Activated CD4-positive, CD25-positive, alpha-beta regulatory T cell (primary cell): ENCODE measurements at regions not wholly inside any gene's neighbourhood (a gene's known extent, or its start where the extent isn't known, plus 50 kb on each side); places are given as distances from the start of the nearest gene placed in this dataset.

Source experiments
- DNase-seq, 4 experiments: peaks; one replicate each; lab custom pipeline; 2025; lab: John Stamatoyannopoulos, UW

GRCh38 chr1:29584362-29584761 lies 348.0 kb downstream of the PTPRU start:
- DNase-seq = no peak

GRCh38 chr1:29583727-29584126 lies 347.4 kb downstream of the PTPRU start:
- DNase-seq = no peak

GRCh38 chr1:29581256-29581655 lies 344.9 kb downstream of the PTPRU start:
- no peak for DNase-seq

GRCh38 chr1:29579821-29580425 lies 343.6 kb downstream of the PTPRU start:
- no peak for DNase-seq

DNA sequence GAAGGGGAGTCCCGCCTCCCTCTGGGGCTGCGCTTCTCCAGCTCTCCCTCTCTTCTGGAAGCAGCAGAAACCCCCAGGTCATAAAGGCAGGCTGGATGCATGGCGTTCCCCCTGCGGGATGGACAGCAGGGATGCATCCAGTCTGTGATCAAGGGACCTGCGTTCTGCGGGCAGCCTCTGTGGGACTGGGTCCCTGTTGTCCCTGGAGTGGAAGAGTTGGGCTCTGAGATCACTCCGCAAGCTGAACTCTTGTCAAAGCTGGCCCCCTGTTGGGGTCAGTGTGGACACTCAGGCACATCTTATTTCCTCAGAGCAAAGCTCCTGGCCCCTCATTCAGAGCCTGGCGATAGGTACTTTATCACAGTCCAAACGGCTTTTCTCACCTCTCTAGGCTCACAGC lies 341.2 kb downstream of the PTPRU start:
- no peak for DNase-seq

- DNase-seq = no peak
Observed at GRCh38 chr1:29576510-29576909, 340.2 kb downstream of the PTPRU start.

GRCh38 chr1:29575826-29576225 lies 339.5 kb downstream of the PTPRU start:
- no peak for DNase-seq

- no peak for DNase-seq
Observed at GRCh38 chr1:29575277-29575676, 339.0 kb downstream of the PTPRU start.

DNA sequence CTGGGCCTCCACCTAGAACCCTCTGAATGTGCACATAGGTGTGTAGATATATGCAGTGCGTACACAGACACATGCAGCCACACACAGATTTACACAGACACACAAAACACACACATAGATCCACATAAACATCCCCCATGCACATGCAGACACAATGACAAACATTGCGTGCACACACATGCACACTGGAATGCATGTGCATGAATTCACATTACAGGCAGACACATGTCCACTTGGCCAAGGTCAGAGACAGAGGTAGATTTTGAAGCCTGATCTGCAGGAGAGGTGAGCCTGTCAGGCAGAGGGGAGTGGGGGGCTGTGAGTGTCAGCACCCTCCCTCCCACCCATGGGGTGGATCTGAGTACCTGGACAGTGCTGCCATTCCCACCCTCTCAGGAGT lies 338.5 kb downstream of the PTPRU start:
- DNase-seq = no peak

DNA sequence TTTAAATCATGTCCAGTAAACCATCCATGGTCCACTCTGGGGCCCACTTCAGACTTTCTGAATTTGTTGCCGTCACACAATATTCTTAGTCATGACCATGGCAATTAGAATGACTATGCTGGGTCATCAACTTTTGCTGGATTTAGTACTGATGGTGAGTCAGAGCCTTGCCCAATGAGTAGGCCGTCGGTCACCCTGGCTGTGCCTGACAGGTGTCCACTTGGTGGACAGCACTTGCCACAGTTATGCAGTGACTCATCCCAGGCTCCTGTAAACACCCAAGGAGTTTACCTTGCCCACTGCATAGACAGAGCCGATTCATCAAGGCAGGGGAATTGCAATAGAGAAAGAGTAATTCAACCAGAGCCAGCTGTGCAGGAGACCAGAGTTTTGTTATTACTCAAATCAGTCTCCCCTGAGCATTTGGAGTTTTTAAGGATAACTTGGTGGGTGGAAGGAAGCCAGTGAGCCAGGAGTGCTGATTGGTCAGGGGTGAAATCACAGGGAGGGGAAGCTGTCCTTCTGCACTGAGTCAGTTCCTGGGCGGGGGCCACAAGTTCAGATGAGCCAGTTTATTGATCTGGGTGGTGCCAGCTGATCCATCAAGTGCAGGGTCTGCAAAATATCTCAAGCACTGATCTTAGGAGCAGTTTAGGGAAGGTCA lies 333.8 kb downstream of the PTPRU start:
- no peak for DNase-seq

DNA sequence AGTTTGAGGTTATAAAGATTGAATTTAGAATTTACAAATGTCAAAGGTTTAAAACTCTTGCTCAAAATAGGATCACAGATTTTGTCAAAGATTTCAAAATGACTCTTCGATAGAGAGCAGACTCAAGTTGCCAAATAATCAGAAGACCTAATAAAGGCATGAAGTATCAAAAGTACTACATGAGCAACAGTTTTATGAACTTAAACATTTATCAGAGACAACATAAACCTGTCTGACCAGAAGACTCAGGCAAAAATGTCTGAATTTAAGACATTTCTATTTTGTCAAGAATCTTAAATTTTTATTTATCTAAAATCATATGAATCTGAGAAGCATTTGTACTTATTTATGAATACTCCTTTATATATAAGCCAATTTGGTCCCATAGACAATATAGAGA lies 330.9 kb downstream of the PTPRU start:
- no peak for DNase-seq

- DNase-seq = no peak
Observed at GRCh38 chr1:29565490-29565889, 329.2 kb downstream of the PTPRU start.

- DNase-seq = no peak
Observed at GRCh38 chr1:29563571-29563970, 327.2 kb downstream of the PTPRU start.

DNA sequence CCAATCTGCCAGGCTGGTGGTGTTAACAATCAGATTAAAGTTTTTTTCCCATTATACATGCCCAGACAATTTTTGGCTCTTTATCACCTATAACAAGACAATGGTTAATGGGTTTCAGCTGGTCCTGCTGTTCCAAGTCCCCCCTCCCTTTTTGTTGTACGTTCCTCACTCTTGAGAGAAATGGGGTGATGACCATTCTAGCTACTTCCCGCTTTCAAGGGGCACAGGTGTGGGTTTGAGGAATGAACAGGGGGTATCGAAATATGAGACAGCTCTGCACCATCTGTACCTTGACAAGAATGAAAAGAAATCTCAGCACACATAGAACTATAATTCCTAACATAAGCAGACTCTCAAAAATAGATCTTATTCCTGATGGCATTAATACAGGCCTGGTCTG lies 326.8 kb downstream of the PTPRU start:
- no peak for DNase-seq

- DNase-seq = no peak
Observed at GRCh38 chr1:29559056-29559455, 322.7 kb downstream of the PTPRU start.

GRCh38 chr1:29557701-29558600 lies 321.6 kb downstream of the PTPRU start:
- no peak for DNase-seq

GRCh38 chr1:29557066-29557465 lies 320.7 kb downstream of the PTPRU start:
- no peak for DNase-seq

DNA sequence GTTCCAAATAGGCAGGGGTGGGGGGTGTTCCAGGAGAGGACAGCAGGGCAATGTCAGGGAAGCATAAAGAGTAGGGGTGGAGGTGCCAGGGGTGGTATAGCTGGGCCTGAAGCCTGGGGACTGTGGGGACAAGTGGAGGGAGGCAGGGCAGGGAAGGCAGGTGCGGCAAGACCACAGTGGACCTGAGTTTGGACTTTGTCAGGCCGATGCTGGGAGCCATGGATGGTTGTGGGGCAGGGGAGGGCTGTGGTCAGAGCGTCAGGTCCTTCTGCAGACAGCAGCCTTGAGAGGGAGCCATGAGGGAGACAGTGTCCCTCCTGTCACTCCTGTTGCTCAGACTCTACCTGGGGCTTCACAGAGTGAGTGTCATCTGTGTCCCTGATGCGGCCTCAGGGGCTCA lies 320.3 kb downstream of the PTPRU start:
- DNase-seq = no peak

- DNase-seq = no peak
Observed at GRCh38 chr1:29555043-29555620, 318.8 kb downstream of the PTPRU start.

DNA sequence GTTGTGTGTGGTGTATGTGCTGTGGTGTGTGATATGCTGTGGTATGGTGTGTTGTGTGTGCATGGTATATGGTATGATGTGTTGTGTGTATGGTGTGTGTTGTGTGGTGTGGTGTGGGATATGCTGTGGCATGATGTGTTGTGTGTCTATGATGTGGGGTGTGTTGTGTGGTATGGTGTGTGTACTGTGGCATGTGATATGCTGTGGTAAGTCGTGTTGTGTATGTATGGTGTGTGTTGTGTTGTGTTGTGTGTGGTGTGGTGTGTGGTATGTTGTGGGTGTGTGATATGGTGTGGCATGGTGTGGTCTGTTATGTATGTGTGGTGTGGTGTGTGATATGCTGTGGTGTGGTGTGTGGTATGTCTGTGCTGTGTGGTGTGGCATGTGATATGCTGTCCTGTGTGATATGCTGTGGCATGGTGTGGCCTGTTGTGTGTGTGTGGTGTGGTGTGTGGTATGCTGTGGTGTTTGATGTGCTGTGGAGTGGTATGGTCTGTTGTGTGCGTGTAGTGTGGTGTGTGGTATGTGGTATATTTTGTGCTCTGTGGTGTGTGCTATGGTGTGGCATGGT lies 318.0 kb downstream of the PTPRU start:
- DNase-seq = no peak

DNA sequence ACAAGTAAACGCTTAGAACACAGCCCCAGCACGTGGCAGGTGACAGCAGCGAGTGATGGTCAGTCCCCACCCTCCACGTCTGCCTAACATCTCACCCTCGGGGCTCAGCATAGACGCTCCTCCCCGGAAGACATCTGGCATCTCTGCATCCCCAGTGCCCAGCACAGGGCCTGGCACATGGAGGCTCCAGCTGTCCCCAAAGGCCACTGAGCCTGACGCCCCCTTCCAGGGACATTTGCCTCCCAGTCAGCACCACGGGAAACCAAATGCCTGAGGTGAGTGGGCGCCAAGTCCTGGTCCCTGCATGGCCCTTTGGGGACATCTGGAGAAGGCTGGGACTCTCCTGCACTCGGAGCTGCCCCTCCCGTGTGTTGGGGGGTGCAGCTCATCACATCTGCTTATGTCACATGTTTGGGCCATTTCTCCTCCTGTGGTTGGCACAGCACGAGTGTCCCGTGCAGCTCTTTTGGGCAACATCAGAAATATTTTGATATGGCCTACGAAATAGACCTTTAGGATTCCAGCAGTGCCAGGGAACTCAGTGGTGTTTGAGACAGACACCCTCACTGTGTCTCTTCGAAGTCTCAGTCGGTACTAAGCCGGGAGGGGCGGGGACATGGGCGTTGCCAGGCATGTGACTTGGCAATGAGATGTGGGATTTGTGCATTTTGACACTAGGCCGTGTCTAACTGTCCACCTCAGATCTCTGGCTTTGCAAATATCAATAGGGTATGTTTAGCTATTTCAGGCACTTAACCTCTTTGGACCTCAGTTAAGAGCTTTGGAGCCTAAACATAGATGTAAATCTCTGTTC lies 315.0 kb downstream of the PTPRU start:
- DNase-seq = no peak
